Activated CD4-positive, alpha-beta T cell treated with anti-CD3 and anti-CD28 coated beads, Interleukin-10, Interleukin-2, amounts not matched to agents 100 ng/mL and 50 ng/mL, durations not matched to agents 16 hours and 8 hours (primary cell): ENCODE measurements at regions not wholly inside any gene's neighbourhood (a gene's known extent, or its start where the extent isn't known, plus 50 kb on each side); places are given as distances from the start of the nearest gene placed in this dataset.

Experiments
- DNase-seq: peaks from one replicate; pipeline ENCODE4 v3.0.0-alpha.2; 2020

DNA sequence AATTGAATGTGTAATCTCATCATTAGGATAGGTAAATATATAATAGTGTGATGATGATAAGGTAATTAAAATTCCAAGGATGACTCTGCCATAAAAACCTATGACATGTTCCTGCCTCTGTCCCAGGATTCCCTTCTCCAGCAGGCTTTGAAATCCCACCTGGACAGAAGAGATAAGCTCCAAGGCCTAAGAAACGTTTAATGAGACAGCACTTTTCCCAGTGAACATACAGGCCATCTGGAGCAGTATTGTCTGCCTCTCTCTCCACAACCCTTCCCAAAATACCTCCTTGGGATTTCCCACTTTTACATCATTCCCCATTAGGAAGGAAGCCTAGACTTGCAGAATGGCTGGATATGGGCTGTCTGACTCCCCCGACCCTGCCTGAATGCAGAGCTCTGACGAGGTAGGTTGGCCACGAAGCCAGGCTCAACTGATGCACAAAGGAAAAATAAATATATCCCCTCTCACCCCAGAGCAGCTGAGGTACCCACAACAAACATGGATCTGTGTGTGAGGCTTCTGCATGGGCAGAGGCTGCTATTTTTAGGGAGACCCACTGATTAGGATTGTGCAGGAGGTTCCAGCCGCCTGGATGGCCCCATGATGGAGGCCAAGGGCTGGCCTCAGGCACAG, 71.0 kb downstream of the TMPRSS5 start:
- DNase-seq = no peak

DNA sequence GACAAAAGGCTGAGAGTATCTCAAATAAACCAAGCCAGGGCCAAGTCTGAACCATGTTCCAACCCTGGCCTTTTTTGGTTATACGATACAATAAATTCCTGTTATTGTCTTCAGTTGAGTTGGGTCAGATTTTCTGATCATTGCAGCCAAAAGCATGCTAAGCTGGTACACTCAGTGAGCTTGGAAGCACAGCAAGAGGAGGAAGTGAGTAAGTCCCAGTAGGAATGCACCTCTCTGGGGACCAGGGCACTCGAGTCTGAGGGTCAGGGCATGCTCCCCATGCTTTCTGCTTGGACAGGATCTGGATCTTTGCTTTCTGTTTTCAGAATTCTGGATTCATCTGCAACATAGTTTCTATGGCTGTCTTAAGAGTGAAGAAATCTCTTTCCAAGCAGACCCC, 73.1 kb downstream of the TMPRSS5 start:
- no peak for DNase-seq

DNA sequence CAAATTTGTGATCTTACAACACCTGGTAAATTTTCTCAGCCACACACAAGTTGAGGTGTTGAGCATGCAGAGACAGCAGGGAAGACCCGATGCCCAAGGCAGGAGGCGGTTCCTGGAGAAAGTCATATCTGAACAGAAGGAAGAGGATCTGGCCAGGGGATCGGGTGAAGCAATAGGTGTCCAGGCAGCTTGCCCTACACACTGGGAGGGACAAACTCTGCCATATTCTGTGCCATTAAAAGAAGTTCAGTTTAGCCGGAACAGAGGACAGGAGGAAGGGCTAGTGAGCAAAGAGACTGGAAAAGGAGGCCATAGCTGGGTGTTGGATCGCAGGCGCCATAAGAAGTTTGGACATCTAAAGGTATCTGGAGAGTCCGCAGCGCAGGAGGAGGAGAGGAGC, 76.5 kb downstream of the TMPRSS5 start:
- no peak for DNase-seq

DNA sequence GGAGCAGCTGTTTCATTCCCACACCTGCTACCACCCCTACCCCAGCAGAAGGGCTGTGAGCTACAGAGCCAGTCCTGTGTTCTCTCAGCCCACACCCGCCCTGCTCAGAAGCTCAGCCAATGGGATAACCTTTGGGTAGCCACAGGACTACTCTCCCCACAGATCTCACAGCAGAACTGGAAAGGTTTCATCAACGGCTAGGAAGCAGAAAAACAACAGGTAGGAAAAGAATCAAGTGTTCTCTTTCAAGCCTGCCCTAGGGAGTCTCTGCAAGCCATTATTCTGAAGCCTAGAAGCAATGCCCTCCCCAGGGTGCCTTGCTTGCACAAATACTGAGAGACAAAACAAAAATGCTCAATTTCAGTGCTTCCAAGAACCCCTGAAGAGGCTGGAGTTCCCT, 77.2 kb downstream of the TMPRSS5 start:
- no peak for DNase-seq

DNA sequence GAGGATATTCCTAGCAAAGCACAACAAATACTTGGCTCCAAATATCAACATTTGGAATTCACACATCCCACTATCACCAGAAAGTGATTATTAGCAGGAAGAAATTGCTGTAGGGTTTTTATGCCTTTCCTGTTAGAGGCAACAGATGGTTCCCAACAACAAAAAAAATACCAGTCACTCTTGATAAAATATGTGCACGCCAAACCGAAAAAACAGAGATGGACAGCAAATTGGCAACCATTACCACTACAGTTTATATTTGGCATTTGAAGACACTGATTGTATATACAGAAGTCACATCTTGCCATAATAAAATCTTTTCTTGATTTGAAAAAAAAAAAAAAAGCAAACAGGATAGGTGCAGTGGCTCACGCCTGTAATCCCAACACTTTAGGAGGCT, 78.2 kb downstream of the TMPRSS5 start:
- no peak for DNase-seq

DNA sequence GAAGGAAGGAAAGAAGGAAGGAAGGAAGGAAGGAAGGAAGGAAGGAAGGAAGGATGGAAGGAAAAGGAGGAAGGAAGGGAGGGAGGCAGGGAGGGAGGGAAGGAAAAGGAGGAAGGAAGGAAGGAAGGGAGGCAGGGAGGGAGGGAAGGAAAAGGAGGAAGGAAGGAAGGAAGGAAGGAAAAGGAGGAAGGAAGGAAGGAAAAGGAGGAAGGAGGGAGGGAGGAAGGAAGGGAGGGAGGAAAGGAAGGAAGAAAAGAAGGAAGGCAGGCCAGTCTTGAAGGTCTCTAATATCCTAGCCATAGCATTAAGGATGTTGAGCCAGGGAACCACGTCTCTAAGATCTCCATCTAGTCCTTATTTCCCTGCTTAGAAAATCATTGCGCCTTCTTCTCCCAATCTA, 78.8 kb downstream of the TMPRSS5 start:
- DNase-seq = no peak

DNA sequence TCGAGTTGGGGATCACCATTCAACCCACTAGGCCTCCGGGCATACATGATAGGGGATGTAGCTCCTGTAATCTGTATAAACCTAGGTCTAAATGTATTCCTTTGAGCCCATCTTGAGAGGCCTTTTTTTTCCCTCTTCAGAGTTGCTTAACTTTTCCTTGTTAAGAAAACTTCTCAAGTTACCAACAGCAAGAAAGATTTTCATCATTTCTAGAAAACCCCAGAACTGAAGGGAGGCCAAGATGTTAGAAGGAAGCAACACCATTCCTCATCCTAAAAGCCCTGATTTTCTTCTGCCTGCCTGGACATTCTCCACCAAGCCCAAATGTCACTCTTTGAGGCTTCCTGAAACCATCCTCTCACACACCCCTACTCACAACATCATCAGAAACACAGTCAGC, 79.4 kb downstream of the TMPRSS5 start:
- no peak for DNase-seq

DNA sequence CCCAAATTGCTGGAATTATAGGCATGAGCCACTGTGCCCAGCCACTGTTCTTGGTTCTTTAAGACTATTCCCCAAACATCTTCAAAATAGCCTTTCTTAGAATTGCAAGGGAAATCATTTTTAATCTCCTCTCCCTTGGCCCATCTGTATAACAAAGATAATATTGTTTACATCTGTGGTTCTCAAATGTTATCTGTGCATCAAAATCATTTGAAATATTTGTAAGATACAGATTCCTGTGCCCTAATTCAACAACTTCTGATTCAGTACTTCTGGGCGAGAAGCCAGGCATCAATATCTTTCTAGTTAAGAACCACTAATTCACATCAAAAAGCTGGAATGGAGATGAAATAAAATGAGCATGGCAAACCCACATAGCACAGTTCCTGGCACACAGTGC, 83.0 kb downstream of the TMPRSS5 start:
- no peak for DNase-seq

DNA sequence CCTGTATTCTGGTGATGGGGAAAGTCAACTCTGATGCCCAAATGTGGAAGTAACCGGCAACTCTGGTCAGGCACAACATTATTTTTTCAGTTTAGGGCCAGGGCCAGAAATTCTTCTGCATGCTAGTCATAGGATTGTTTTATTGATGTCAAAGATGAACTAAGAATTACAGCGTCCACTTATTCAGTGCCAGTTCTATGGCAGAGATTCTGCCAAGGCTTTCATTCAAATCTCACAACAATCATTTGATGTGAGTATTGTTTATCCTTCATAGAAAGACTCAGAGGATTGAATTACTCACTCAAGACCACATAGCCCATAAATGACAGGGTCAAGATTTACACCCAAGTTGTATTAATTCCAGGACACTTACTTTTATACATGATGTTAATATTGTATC, 87.7 kb downstream of the TMPRSS5 start:
- DNase-seq = no peak

DNA sequence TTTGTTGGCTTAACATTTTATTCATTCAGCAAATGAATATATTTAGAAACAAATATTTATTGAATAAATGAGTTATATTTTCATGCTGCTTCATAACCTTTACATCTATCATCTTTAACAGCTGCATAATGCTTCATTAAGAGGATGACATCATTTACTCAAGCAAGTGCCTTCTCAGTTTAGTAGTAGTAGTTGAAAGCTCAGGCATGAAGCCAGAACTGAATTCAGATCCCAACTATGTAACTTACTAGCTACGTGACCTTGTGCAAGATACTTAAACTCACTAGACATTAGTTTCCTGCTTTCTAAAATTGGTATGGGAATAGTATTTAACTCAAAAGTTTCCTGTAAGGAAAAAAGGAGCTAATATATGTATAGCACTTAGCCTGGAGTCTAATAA, 90.3 kb downstream of the TMPRSS5 start:
- DNase-seq = no peak

DNA sequence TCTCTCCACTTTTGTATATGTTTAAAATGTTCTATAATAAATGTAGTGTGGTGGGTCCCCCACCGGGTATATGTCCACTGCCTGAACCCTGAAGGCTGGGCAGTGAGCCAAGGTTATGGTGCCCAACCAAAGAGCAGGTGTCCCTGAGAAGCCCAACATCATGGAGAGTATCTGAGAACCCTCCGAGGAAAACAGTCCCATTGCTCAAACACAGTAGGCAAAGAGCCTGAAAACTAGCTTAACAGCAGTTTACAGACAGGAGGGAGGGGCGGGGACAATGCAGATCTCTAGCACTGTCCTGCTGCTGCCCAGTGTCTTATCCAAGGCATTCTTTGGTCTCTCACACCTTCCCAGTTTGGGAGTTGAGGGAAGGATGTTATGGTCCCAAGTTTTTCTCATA, 91.0 kb downstream of the TMPRSS5 start:
- DNase-seq = no peak

DNA sequence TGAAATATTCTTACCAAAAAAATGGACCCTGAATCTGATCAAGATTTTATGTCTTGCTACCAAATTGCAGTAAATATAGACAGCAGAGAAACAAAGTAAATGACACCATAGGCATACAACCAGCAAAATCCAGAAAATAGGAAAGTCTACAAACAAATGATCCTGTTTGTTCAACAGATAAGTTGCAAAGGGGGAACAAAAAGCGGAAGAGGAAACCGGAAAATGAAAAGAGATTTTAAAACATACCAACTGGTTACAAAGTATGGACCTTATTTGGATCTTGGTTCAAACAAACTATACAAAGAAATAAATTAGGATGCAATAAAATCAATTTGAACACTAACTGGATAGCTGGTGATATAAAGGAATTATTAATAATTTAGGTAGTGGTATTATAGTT, 92.0 kb downstream of the TMPRSS5 start:
- DNase-seq = no peak

DNA sequence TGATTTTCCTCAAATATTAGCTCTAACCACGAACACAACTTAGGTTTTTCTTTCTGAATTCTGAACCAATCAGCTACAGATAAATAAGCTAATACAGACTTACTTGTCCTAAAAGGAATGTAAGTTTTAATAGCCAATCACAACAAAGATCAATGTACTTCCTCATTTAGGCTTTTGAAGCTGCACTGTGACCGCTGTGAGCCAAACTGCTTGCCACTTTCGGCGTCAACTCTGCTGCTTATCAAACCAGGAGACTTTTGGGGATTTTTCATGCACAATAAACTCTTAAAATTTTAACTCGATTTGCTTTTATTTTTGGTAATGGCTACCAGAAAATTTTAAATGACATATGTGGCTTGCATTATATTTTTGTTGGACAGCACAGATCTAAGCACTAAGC, 92.5 kb downstream of the TMPRSS5 start:
- no peak for DNase-seq

DNA sequence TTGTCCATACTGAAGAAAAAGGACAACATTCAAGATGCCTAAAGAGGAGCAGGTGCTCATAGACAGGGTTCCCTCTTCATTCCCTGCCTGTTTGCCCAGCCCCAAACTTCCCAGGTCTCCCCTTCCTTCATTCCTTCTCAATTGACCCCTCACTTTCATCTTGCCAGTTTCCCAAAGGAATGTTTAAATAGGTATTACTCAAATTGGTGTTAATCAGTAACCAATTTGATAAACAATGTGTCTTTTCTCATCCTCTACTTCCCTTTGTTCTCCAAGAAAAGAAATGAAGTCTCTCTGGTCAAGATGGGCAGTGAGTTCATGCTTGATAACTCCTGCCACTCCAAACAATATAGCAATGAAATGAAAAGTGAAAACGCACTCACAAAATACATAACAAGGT, 101.9 kb downstream of the TMPRSS5 start:
- DNase-seq = no peak

DNA sequence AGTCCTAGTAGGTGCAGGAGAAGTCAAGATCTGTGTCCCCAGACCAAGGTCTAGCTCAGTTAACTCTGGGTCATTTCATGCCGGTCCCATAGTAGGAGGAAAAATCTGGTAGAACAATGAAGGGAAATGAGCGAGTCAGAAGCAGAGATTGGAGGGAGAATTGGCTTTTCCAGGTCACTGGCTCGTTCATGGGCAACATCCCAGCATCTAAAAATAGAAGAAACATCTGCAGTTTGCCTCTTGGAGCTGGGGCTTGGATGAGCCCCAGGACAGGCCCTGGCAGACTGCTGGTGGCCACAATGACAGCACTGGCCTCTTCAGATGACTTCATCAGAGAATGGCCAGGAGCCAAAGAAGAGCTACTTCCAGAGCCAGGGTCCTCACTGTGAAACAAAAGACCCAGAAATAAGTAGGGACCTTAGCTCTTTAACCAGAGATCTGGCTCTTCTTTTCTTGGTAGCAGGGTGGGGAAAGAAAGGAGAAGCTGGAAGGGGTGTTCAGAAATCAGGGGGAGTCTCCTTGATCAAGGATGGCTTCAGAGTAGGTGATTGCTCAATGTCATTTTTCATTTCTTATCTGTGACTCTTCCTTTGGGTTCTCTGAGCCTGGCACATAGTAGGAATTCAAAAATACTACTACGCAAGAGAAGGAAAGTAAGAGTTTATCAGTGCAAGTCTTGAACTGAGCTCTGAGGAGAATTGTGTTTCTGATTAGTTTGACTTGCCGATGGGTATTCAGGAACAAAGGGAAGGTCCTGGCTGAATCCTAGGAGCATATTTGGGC, 102.6 kb downstream of the TMPRSS5 start:
- no peak for DNase-seq

DNA sequence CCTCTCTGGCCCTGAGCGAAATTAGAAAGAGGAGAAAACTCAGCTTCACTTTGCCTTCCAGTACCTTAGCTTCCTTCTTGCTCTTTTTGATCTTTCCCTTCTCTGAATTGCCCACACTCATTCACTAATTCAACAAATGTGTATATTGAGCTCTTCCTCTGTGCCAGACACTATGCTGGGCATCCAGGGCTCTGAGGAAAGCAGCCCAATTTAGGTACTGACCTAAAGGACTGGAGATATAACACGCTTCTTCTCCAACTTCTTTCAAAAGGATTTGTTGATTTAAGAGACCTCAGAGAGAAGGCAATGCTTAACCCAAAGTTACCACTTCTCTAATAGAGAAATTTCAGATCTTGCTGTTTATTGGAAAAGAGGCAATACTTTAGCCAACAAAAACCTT, 103.6 kb downstream of the TMPRSS5 start:
- no peak for DNase-seq

DNA sequence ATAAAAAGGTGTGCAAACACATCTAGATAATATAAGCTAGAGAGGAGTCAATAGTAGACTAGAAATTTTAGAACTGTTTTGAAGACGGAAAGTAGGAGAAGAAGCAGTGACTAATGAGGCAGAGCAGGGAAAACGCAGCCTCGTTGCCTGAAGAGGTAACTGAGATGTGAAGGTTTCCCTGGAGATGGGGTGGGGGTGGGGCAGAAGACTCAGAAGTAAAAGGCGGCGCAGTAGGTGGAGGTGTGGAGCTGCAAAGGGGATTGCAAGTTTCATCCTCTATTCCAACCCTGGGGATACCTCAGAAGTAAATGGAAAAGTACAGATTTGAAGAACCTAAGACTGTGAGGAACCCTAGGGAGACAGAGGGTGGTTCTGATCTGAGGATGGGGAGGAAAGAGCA, 109.5 kb downstream of the TMPRSS5 start:
- DNase-seq = no peak

DNA sequence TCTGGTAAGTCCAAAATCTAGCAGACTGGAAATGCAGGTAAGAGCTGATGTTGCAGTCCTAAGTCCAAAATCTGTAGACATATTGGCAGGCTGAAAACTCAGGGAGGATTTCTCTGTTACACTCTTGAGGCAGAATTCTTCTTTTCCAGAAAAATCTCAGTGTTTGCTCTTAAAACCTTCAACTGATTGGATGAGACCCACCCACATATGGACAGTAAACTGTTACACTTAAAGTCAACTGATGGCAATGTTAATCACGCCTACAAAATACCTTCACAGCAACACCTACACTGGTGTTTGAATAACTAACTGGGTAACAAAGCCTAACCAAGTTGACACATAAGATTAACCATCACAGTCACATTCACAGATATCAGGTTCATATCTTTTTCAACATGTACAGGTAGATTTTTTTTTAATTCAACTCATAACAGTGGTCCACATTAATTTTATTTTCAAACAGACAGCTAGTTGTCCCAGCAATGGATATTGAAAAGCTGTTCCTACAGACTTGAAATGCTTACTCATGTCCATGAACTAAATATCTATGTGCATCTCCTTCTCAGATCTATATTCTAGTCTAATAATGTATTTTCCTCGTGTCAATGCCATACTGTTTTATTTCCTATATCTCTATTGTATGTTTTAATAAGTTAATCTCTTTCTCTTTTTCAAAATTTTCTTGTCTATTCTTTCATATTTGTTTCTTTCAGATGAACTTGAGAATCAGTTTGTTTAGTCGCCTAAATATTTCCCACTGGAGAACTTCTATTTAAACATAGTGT, 110.1 kb downstream of the TMPRSS5 start:
- DNase-seq = no peak

DNA sequence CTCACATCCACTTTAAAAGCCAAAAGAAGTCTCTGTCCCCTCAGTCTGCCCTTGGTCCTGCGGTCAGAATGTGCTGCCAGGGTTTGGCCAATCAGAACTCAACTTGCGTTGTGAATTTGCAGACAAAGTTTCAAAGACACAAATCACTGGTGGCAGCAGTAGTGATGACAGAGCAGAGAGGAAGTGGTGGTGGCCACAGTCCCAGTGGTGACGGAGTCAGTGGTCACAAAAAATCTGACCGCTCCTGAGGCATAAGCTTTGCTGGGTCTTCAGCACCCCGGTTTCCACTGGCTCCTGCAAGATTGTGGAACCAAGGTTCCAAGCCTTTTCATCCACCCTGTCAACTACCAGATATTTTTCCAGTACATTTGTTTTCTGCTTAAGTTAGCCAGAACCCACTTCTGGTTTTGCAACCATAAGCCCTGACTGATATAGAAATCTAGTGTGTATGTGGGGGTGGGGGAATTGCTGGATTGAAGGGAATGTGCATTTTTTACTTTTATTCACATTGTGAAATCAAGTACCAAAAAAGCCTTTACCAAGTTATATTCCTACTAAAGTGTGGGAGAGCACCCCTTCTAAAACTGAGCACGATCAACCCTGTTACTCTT, 112.3 kb downstream of the TMPRSS5 start:
- DNase-seq = peak; percentile 88

DNA sequence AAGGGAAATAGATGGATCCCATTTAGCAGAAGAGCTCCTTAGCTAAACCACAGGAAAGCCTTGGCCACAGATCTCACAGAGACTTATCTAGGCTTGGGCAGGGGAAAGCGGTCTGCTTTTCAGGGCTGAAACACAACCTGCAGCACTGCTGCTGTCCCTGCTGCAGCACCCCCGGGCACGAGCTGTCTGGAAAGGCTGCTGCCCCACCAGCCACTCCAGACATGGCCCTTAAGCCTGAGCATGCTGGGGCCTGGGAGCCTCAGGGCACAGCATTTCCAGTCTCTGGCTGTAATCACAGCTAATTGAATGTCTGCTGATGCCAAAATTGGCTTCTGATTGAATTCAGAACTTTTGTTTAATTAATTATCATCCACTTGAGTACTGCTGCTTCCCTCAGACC, 115.0 kb downstream of the TMPRSS5 start:
- no peak for DNase-seq

DNA sequence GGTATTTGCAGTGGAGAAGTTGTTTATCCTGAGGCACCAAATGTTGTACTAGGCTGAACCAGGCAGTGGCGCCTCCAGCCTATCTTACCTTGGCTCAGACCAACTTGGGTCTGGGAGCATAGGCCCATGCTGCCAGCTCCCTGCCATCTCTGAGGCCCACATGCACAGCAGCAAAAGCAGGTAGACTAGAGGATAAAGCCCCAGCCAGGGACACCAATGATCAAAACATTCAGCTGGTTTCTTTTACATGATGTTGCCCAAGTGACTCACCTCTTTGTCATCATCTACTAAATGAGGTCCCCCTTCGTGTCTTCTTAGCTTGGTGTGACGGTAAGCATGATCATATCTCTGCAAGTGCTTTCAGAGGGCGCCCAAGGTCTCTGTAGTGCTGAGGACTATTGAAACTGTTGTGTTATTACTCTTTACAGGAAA, 112.1 kb upstream of the DRD2 start:
- peak; percentile 96 for DNase-seq

DNA sequence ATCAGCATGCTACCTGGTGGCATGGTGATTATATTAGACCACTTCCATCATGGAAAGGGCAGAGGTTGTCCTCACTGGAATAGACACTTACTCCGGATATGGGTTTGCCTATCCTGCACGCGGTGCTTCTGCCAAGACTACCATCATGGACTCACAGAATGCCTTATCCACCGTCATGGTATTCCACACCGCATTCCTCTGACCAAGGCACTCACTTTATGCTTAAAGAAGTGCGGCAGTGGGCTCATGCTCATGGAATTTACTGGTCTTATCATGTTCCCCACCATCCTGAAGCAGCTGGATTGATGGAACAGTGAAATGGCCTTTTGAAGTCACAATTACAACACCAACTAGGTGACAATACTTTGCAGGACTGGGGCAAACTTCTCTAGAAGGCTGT, 109.2 kb upstream of the DRD2 start:
- DNase-seq = no peak

DNA sequence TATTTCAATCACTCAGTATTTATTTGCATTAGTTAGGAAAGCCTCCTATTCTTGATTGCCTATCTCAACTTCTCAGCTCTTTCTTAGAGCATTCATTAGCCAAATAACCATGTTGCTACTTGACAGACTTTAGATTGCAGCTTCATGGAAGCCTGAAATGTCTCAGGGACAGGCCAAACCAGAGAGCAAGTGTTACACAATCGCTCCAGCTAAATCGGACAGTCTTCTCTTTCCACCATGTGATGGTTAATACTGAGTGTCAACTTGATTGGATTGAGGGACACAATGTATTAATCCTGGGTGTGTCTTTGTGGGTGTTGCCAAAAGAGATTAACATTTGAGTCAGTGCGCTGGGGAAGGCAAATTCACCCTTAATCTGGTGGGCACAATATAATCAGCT, 106.5 kb upstream of the DRD2 start:
- DNase-seq = no peak
